Astrocyte of the cerebellum (primary cell): ENCODE measurements at regions not wholly inside any gene's neighbourhood (a gene's known extent, or its start where the extent isn't known, plus 50 kb on each side); places are given as distances from the start of the nearest gene placed in this dataset.

ENCODE experiments used
- DNase-seq: peaks from one replicate; pipeline ENCODE4 v3.0.0-alpha.2; 2011; ENCODE audit warnings: low read depth
- H3K4me3 ChIP-seq: 2 replicates; pipeline ENCODE4 v1.5.1; 2011; ENCODE audit warnings: mild to moderate bottlenecking, low read depth, low read length, moderate library complexity
- in situ Hi-C: cut with HindIII; loops from 2 replicates; pipeline ENCODE4 v1.10.0; 2017; ENCODE audit warnings: low sequenced_read_pairs
- TF ChIP-seq, protein P1 (sequence below): IDR thresholded peaks from 2 replicates; pipeline ENCODE4 v1.5.1; 2012; ENCODE audit warnings: low read length, low read depth, moderate library complexity, mild to moderate bottlenecking; ENCODE audit errors: missing control alignments

DNA sequence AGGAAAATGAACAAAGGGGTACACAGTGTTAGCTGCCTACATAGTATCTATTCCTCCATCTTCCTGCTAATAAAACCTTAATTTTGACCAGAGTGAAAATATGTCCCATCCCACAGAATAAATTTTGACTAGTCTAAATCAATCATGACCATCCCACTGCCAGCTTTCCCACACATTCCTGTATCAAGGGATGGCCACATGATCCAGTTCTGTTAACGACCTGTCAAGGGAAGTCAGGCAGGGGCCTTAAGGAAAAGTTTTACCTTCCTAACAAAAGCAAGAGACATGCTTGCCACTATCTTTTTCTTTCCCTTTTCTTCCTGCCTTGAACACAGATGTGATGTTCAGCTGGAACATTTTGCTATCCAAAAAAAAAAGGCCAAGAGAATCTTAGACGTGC is 185.0 kb upstream of the CHAC2 start:
- TF ChIP-seq, protein P1, sequence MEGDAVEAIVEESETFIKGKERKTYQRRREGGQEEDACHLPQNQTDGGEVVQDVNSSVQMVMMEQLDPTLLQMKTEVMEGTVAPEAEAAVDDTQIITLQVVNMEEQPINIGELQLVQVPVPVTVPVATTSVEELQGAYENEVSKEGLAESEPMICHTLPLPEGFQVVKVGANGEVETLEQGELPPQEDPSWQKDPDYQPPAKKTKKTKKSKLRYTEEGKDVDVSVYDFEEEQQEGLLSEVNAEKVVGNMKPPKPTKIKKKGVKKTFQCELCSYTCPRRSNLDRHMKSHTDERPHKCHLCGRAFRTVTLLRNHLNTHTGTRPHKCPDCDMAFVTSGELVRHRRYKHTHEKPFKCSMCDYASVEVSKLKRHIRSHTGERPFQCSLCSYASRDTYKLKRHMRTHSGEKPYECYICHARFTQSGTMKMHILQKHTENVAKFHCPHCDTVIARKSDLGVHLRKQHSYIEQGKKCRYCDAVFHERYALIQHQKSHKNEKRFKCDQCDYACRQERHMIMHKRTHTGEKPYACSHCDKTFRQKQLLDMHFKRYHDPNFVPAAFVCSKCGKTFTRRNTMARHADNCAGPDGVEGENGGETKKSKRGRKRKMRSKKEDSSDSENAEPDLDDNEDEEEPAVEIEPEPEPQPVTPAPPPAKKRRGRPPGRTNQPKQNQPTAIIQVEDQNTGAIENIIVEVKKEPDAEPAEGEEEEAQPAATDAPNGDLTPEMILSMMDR = no peak
- H3K4me3 ChIP-seq = no peak overlapping the region
- in situ Hi-C loops = no loop called here
- DNase-seq = no peak

- H3K4me3 ChIP-seq = no peak overlapping the region
- in situ Hi-C loops = no loop called here
- TF ChIP-seq, protein P1 = no peak
- no peak for DNase-seq
These were observed 191.4 kb upstream of the CHAC2 start for GRCh38 chr2:53576166-53576565.

GRCh38 chr2:53575721-53576124 is 191.9 kb upstream of the CHAC2 start:
- DNase-seq = no peak
- no peak overlapping the region for H3K4me3 ChIP-seq
- in situ Hi-C loops = no loop called here
- TF ChIP-seq, protein P1 = no peak

GRCh38 chr2:53572696-53573095 is 194.9 kb upstream of the CHAC2 start:
- no peak overlapping the region for H3K4me3 ChIP-seq
- no peak for DNase-seq
- TF ChIP-seq, protein P1 = no peak
- in situ Hi-C loops = no loop called here

DNA sequence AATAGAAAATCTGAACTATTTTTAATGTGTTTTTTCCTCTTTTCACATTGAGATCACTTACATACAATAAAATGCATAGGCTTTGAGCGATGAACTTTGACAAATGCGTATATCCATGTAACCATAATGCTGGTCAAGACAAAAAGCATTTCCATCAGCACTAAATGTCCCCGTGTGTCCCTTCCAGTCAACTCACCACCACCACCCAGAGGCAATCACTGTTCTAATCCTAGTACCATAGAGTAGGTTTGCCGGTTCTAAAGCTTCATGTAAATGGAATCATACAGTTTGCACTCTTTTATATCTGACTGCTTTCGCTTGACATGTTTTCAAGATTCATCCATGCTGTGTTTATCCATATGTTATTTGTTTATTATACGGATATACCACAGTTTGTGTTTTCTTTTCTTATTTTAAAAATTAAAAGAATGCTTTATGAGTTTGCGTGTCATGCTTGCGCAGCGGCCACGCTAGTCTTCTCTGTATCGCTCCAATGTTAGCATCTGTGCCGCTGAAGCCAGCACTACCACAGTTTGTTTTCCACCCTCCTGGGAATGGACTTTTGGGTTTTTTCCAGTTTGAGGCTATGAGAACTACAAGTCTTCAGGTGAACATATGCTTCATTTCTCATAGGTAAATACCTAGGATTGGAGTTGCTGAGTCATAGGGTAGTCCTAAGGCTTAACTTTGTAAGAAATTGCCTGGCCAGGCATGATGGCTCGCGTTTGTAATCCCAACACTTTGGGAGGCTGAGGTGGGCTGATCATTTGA is 197.5 kb upstream of the CHAC2 start:
- no peak for DNase-seq
- H3K4me3 ChIP-seq = no peak overlapping the region
- in situ Hi-C loops = no loop called here

GRCh38 chr2:53568469-53568868 is 199.1 kb upstream of the CHAC2 start:
- H3K4me3 ChIP-seq = no peak overlapping the region
- TF ChIP-seq, protein P1 = no peak
- DNase-seq = no peak
- in situ Hi-C loops = no loop called here

More for the DNA sequence above, 197.5 kb upstream of the CHAC2 start:
- TF ChIP-seq, protein P1 = no peak
